HL-60 (cell line): ENCODE measurements at regions not wholly inside any gene's neighbourhood (a gene's known extent, or its start where the extent isn't known, plus 50 kb on each side); places are given as distances from the start of the nearest gene placed in this dataset.
"Not testable (repeated sequence)": the region's sequence is repeated elsewhere in the genome, so short reads cannot be mapped to it uniquely, and the experiment has no call there.

Experiments
- POLR2AphosphoS5 ChIP-seq: IDR thresholded peaks from 2 replicates; pipeline ENCODE4 v1.6.1; 2012; ENCODE audit warnings: low read depth
- TF ChIP-seq, protein P1 (sequence below): IDR thresholded peaks from one replicate; pipeline ENCODE4 v1.5.1; 2011; ENCODE audit warnings: low read length, control low read depth, inconsistent platforms; ENCODE audit not compliant: insufficient read depth

DNA sequence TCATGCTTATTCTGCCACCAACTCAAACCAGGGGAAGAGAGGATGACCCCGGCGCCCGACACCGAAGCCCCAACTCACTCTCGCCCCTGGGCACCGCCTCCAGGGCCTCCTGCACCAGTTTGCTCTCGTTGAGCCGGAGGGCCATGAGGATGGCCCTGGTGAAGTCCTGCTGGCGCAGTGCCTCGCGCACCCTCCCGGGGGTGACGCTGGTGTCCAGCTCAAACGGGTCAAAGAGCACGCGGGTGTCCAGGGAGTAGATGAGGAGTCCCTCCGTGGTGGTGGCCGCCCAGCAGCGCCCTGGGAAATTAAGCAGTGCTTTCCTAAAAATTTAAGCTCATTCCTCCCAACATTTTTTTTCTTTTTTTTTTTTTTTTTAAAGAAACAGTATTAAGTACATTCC, 5387.6 kb upstream of the TPTE start:
- TF ChIP-seq, protein P1, sequence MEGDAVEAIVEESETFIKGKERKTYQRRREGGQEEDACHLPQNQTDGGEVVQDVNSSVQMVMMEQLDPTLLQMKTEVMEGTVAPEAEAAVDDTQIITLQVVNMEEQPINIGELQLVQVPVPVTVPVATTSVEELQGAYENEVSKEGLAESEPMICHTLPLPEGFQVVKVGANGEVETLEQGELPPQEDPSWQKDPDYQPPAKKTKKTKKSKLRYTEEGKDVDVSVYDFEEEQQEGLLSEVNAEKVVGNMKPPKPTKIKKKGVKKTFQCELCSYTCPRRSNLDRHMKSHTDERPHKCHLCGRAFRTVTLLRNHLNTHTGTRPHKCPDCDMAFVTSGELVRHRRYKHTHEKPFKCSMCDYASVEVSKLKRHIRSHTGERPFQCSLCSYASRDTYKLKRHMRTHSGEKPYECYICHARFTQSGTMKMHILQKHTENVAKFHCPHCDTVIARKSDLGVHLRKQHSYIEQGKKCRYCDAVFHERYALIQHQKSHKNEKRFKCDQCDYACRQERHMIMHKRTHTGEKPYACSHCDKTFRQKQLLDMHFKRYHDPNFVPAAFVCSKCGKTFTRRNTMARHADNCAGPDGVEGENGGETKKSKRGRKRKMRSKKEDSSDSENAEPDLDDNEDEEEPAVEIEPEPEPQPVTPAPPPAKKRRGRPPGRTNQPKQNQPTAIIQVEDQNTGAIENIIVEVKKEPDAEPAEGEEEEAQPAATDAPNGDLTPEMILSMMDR: not testable (repeated sequence)
- TF ChIP-seq POLR2AphosphoS5: not testable (repeated sequence)
